WTC11 (cell line): ENCODE measurements at regions not wholly inside any gene's neighbourhood (a gene's known extent, or its start where the extent isn't known, plus 50 kb on each side); places are given as distances from the start of the nearest gene placed in this dataset.

Experiments used
- ATF2 ChIP-seq: sonication (generic); formaldehyde crosslinking; IDR thresholded peaks from 2 replicates; pipeline ENCODE4 v1.8.1; 2022; ENCODE audit warnings: low read depth, missing genetic modification reagents, borderline replicate concordance
- CTCF ChIP-seq: fragments of 200-600 bp; IDR thresholded peaks from 2 replicates; pipeline ENCODE4 v1.8.0; 2022; ENCODE audit warnings: antibody characterized with exemption
- EMX1 ChIP-seq: fragments of 250-450 bp; sonication (Bioruptor Pico); IDR thresholded peaks from 2 replicates; pipeline ENCODE4 v1.8.0; 2021; ENCODE audit warnings: mild to moderate bottlenecking
- GABPB1 ChIP-seq: sonication (generic); formaldehyde crosslinking; IDR thresholded peaks from 2 replicates; pipeline ENCODE4 v1.8.1; 2023; ENCODE audit warnings: mild to moderate bottlenecking, missing genetic modification reagents
- NR2C2 ChIP-seq: sonication (generic); formaldehyde crosslinking; IDR thresholded peaks from 2 replicates; pipeline ENCODE4 v1.8.0; 2022; ENCODE audit warnings: mild to moderate bottlenecking, missing genetic modification reagents
- SMAD3 ChIP-seq: sonication (generic); formaldehyde crosslinking; IDR thresholded peaks from 2 replicates; pipeline ENCODE4 v1.8.0; 2022; ENCODE audit warnings: missing genetic modification reagents, mild to moderate bottlenecking, borderline replicate concordance
- SMAD4 ChIP-seq: sonication (generic); formaldehyde crosslinking; IDR thresholded peaks from 2 replicates; pipeline ENCODE4 v1.8.0; 2022; ENCODE audit warnings: mild to moderate bottlenecking, missing genetic modification reagents
- SOX15 ChIP-seq: fragments of 250-450 bp; sonication (Bioruptor Pico); IDR thresholded peaks from 2 replicates; pipeline ENCODE4 v1.9.0; 2021; ENCODE audit warnings: mild to moderate bottlenecking
- STAT6 ChIP-seq: sonication (generic); formaldehyde crosslinking; conservative IDR thresholded peaks from 2 replicates; pipeline ENCODE4 v1.8.1; 2023; ENCODE audit warnings: mild to moderate bottlenecking, low read depth, missing genetic modification reagents, moderate library complexity
- TF ChIP-seq, protein P1 (sequence below): sonication (generic); formaldehyde crosslinking; IDR thresholded peaks from 2 replicates; pipeline ENCODE4 v1.8.0; 2022; ENCODE audit warnings: mild to moderate bottlenecking, missing genetic modification reagents

DNA sequence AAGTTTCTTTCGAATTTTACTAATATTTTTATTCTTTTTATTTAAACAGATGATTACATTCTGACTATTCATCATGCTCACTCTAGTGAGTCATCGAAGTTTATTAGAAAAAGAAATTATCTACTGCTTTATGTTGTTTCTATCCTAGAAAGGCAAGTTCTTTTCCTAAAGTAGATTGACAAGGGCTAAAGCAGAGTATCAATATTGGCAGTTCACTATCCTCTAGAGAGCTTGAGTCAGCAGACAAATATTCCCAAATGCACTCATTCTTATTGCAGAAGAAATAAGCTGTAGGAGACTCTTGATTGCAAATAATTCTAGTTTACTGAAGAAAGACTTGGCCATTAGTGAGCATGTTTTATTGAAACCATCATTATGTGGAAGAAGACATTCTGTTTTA is 911.8 kb downstream of the CENPC start:
- TF ChIP-seq ATF2 (CRISPR knock-in tag) (no peak), CTCF (no peak), SMAD3 (no peak), SOX15 (CRISPR knock-in tag) (no peak), STAT6 (CRISPR knock-in tag) (no peak), GABPB1 (CRISPR knock-in tag) (no peak), EMX1 (CRISPR knock-in tag) (no peak), NR2C2 (CRISPR knock-in tag) (no peak), SMAD4 (CRISPR knock-in tag) (no peak)
- TF ChIP-seq, protein P1, sequence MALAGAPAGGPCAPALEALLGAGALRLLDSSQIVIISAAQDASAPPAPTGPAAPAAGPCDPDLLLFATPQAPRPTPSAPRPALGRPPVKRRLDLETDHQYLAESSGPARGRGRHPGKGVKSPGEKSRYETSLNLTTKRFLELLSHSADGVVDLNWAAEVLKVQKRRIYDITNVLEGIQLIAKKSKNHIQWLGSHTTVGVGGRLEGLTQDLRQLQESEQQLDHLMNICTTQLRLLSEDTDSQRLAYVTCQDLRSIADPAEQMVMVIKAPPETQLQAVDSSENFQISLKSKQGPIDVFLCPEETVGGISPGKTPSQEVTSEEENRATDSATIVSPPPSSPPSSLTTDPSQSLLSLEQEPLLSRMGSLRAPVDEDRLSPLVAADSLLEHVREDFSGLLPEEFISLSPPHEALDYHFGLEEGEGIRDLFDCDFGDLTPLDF (CRISPR knock-in tag), result no peak
